ENCODE measurements at regions not wholly inside any gene's neighbourhood (a gene's known extent, or its start where the extent isn't known, plus 50 kb on each side); places are given as distances from the start of the nearest gene placed in this dataset.

- peak overlapping the region; percentile 61 for H3K9ac ChIP-seq (ENCODE audit: low read length)
- H4K20me1 ChIP-seq (ENCODE audit: insufficient read depth): no peaks in the 10 kb centered on the region
- TF ChIP-seq MXI1 (conservative IDR thresholded peaks at IDR 0.05; ENCODE audit: poor library complexity, severe bottlenecking) (no peak), POLR2AphosphoS5 (IDR thresholded peaks at IDR 0.05) (no peak), TAF1 (IDR thresholded peaks at IDR 0.05; ENCODE audit: low read depth) (no peak), CTCF (IDR thresholded peaks at IDR 0.05; ENCODE audit: poor library complexity, severe bottlenecking) (no peak), EZH2 (IDR thresholded peaks at IDR 0.05; ENCODE audit: borderline replicate concordance, insufficient read depth, low read length, poor library complexity, severe bottlenecking) (no peak), SMC3 (conservative IDR thresholded peaks at IDR 0.05; ENCODE audit: poor library complexity) (no peak), EP300 (conservative IDR thresholded peaks at IDR 0.05; ENCODE audit: poor library complexity, severe bottlenecking) (no peak), RAD21 (conservative IDR thresholded peaks at IDR 0.05) (no peak)
- TF ChIP-seq, protein P1, sequence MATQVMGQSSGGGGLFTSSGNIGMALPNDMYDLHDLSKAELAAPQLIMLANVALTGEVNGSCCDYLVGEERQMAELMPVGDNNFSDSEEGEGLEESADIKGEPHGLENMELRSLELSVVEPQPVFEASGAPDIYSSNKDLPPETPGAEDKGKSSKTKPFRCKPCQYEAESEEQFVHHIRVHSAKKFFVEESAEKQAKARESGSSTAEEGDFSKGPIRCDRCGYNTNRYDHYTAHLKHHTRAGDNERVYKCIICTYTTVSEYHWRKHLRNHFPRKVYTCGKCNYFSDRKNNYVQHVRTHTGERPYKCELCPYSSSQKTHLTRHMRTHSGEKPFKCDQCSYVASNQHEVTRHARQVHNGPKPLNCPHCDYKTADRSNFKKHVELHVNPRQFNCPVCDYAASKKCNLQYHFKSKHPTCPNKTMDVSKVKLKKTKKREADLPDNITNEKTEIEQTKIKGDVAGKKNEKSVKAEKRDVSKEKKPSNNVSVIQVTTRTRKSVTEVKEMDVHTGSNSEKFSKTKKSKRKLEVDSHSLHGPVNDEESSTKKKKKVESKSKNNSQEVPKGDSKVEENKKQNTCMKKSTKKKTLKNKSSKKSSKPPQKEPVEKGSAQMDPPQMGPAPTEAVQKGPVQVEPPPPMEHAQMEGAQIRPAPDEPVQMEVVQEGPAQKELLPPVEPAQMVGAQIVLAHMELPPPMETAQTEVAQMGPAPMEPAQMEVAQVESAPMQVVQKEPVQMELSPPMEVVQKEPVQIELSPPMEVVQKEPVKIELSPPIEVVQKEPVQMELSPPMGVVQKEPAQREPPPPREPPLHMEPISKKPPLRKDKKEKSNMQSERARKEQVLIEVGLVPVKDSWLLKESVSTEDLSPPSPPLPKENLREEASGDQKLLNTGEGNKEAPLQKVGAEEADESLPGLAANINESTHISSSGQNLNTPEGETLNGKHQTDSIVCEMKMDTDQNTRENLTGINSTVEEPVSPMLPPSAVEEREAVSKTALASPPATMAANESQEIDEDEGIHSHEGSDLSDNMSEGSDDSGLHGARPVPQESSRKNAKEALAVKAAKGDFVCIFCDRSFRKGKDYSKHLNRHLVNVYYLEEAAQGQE (IDR thresholded peaks at IDR 0.05; ENCODE audit: borderline replicate concordance): no peak
- H3K79me2 ChIP-seq (replicated peaks; ENCODE audit: insufficient read depth, low read length): no peaks in the 10 kb centered on the region
- H3K27ac ChIP-seq (ENCODE audit: low read length): no peak overlapping the region
- no peaks in the 10 kb centered on the region for H3F3A ChIP-seq (ENCODE audit: insufficient read depth, low read length, poor library complexity, severe bottlenecking)
- H2AFZ ChIP-seq (ENCODE audit: low read depth, low read length): peak overlapping the region; percentile 58
- peak overlapping the region; percentile 76 for H3K4me3 ChIP-seq (ENCODE audit: low read length)
- no peaks in the 10 kb centered on the region for H3K36me3 ChIP-seq (ENCODE audit: insufficient read depth, low read length)
- no peaks in the 10 kb centered on the region for H3K9me2 ChIP-seq (ENCODE audit: insufficient read depth, low read length)
- H3K9me3 ChIP-seq (ENCODE audit: low read length): no peaks in the 10 kb centered on the region
- H3K27me3 ChIP-seq (ENCODE audit: insufficient read depth, low read depth, low read length): peaks cover 28% of the 10 kb centered on the region
- H3K4me2 ChIP-seq (ENCODE audit: low read length): peak overlapping the region; percentile 11
Observed at GRCh38 chr3:69542805-69543429, 157.0 kb upstream of the FRMD4B start.

DNA sequence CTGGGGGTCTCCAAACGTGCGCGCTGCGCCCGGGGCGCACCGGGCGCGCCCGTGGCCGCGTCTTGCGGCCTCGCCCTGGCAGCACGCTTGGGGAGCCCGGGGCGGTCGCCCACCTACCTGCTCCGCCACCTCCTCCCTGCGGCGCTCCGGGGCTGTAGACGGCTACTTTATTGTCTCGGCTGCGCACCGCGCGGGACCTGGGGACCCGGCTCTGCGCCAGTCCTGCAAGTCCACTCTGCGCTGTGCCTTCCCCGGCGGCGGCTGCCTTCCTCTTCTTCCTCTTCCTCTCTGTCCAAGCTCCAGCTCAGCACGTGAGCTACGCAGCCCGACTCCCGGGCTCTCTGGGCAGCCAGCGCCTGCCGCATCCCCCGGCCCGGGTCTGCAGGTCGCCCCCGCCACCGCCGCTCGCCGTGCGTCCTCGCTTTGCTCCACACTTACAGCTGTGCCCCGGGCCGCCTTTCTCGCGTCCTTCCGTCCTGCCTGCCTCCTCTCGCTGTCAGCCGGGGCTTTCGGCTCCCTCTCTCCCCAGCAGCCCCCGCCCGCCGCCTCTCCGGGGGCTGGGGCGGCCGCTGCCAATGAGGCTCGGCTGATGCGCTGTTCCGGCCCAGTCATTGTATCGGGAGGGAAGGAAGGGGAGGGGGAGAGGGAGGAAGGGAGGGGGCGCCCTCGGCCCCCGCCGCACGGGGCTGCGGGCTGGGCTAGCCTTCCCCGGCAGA lies 156.4 kb upstream of the FRMD4B start:
- H4K20me1 ChIP-seq (ENCODE audit: insufficient read depth): no peaks in the 10 kb centered on the region
- H3K27ac ChIP-seq (ENCODE audit: low read length): no peak overlapping the region
- H3K9me2 ChIP-seq (ENCODE audit: insufficient read depth, low read length): no peaks in the 10 kb centered on the region
- no peak for TF ChIP-seq SMC3 (conservative IDR thresholded peaks at IDR 0.05; ENCODE audit: poor library complexity)
- peak; percentile 7 for TF ChIP-seq POLR2AphosphoS5 (IDR thresholded peaks at IDR 0.05)
- no peak for TF ChIP-seq RAD21 (conservative IDR thresholded peaks at IDR 0.05)
- TF ChIP-seq MXI1 (conservative IDR thresholded peaks at IDR 0.05; ENCODE audit: poor library complexity, severe bottlenecking): peak; percentile 31
- TF ChIP-seq, protein P1 (IDR thresholded peaks at IDR 0.05; ENCODE audit: borderline replicate concordance): peak; percentile 30
- no peak for TF ChIP-seq EZH2 (IDR thresholded peaks at IDR 0.05; ENCODE audit: borderline replicate concordance, insufficient read depth, low read length, poor library complexity, severe bottlenecking)
- peak overlapping the region; percentile 76 for H3K4me3 ChIP-seq (ENCODE audit: low read length)
- H3K27me3 ChIP-seq (ENCODE audit: insufficient read depth, low read depth, low read length): peaks cover 28% of the 10 kb centered on the region
- H3F3A ChIP-seq (ENCODE audit: insufficient read depth, low read length, poor library complexity, severe bottlenecking): no peaks in the 10 kb centered on the region
- H3K79me2 ChIP-seq (replicated peaks; ENCODE audit: insufficient read depth, low read length): no peaks in the 10 kb centered on the region
- H3K9me3 ChIP-seq (ENCODE audit: low read length): no peaks in the 10 kb centered on the region
- H3K4me2 ChIP-seq (ENCODE audit: low read length): peak overlapping the region; percentile 11
- peak overlapping the region; percentile 61 for H3K9ac ChIP-seq (ENCODE audit: low read length)
- H2AFZ ChIP-seq (ENCODE audit: low read depth, low read length): peak overlapping the region; percentile 58
- no peaks in the 10 kb centered on the region for H3K36me3 ChIP-seq (ENCODE audit: insufficient read depth, low read length)

Measured in neural cell (in vitro differentiated cells).